ENCODE measurements at regions not wholly inside any gene's neighbourhood (a gene's known extent, or its start where the extent isn't known, plus 50 kb on each side); places are given as distances from the start of the nearest gene placed in this dataset.
A peak's percentile ranks its signal among the peaks of the same experiment; 100 is the strongest.

- DNase-seq (ENCODE audit: low spot score) = no peak
These were observed 75.5 kb downstream of the HMX1 start for GRCh38 chr4:8796096-8796495.

- DNase-seq (ENCODE audit: low spot score) = no peak
These were observed 76.5 kb downstream of the HMX1 start for GRCh38 chr4:8795140-8795539.

- no peak for DNase-seq (ENCODE audit: low spot score)
These were observed 77.1 kb downstream of the HMX1 start for GRCh38 chr4:8794491-8794890.

GRCh38 chr4:8793571-8794160 lies 78.0 kb downstream of the HMX1 start:
- no peak for DNase-seq (ENCODE audit: low spot score)

- DNase-seq (ENCODE audit: low spot score) = no peak
These were observed 79.1 kb downstream of the HMX1 start for GRCh38 chr4:8792491-8792890.

- no peak for DNase-seq (ENCODE audit: low spot score)
These were observed 80.0 kb downstream of the HMX1 start for GRCh38 chr4:8791609-8792008.

GRCh38 chr4:8790749-8791148 lies 80.9 kb downstream of the HMX1 start:
- DNase-seq (ENCODE audit: low spot score) = no peak

- DNase-seq (ENCODE audit: low spot score) = no peak
These were observed 83.5 kb downstream of the HMX1 start for GRCh38 chr4:8788174-8788573.

- DNase-seq (ENCODE audit: low spot score) = no peak
These were observed 85.5 kb downstream of the HMX1 start for GRCh38 chr4:8786166-8786565.

GRCh38 chr4:8785656-8786142 lies 85.9 kb downstream of the HMX1 start:
- DNase-seq (ENCODE audit: low spot score) = no peak

- no peak for DNase-seq (ENCODE audit: low spot score)
These were observed 87.9 kb downstream of the HMX1 start for GRCh38 chr4:8783736-8784135.

GRCh38 chr4:8782135-8782534 lies 89.5 kb downstream of the HMX1 start:
- no peak for DNase-seq (ENCODE audit: low spot score)

- DNase-seq (ENCODE audit: low spot score) = no peak
These were observed 90.0 kb downstream of the HMX1 start for GRCh38 chr4:8781641-8782040.

- no peak for DNase-seq (ENCODE audit: low spot score)
These were observed 90.9 kb downstream of the HMX1 start for GRCh38 chr4:8780596-8781368.

GRCh38 chr4:8780086-8780485 lies 91.6 kb downstream of the HMX1 start:
- no peak for DNase-seq (ENCODE audit: low spot score)

GRCh38 chr4:8779490-8779932 lies 92.1 kb downstream of the HMX1 start:
- peak; percentile 7 for DNase-seq (ENCODE audit: low spot score)

- no peak for DNase-seq (ENCODE audit: low spot score)
These were observed 92.9 kb downstream of the HMX1 start for GRCh38 chr4:8778760-8779159.

GRCh38 chr4:8778291-8778690 lies 93.3 kb downstream of the HMX1 start:
- no peak for DNase-seq (ENCODE audit: low spot score)

- no peak for DNase-seq (ENCODE audit: low spot score)
These were observed 94.1 kb downstream of the HMX1 start for GRCh38 chr4:8777320-8778196.

- DNase-seq (ENCODE audit: low spot score) = no peak
These were observed 95.3 kb downstream of the HMX1 start for GRCh38 chr4:8776366-8776765.

- no peak for DNase-seq (ENCODE audit: low spot score)
These were observed 95.8 kb downstream of the HMX1 start for GRCh38 chr4:8775751-8776355.

GRCh38 chr4:8775121-8775520 lies 96.5 kb downstream of the HMX1 start:
- no peak for DNase-seq (ENCODE audit: low spot score)
